H1 (cell line): ENCODE measurements at regions not wholly inside any gene's neighbourhood (a gene's known extent, or its start where the extent isn't known, plus 50 kb on each side); places are given as distances from the start of the nearest gene placed in this dataset.

Experiments used
- ATF3 ChIP-seq: IDR thresholded peaks from 2 replicates; pipeline ENCODE4 v1.6.1; 2011; ENCODE audit warnings: low read depth, mild to moderate bottlenecking, low read length; ENCODE audit not compliant: insufficient read depth
- CBX5 ChIP-seq: fragments of 300-800, 300-1000 bp; sonication (generic); IDR thresholded peaks from 2 replicates; pipeline ENCODE4 v1.7.1; 2016; ENCODE audit warnings: antibody characterized with exemption, low read length, low read depth
- CREB1 ChIP-seq: IDR thresholded peaks from 2 replicates; pipeline ENCODE4 v1.6.1; 2012; ENCODE audit warnings: inconsistent platforms
- CTBP2 ChIP-seq: IDR thresholded peaks from 2 replicates; pipeline ENCODE4 v1.7.0; 2011; ENCODE audit warnings: borderline replicate concordance, mild to moderate bottlenecking, moderate library complexity, mixed read lengths, low read length; ENCODE audit not compliant: insufficient read depth, insufficient read length
- HDAC2 ChIP-seq, 2 experiments: fragments of 300-600 bp in 1 of 2; sonication (generic) in 1 of 2; IDR thresholded peaks; 2 replicates each; pipeline ENCODE4 v1.6.1; 2011 to 2012; ENCODE audit warnings: low read depth in 2 of 2, low read length in 2 of 2, mild to moderate bottlenecking in 2 of 2, moderate library complexity in 2 of 2, borderline replicate concordance in 1 of 2, inconsistent platforms in 1 of 2
- HDAC6 ChIP-seq: IDR thresholded peaks from one replicate; pipeline ENCODE4 v1.7.1; 2012; ENCODE audit warnings: low read depth, mild to moderate bottlenecking, inconsistent platforms, low read length, moderate library complexity
- KDM1A ChIP-seq: fragments of 200-600, 300-600 bp; sonication (generic); IDR thresholded peaks from 2 replicates; pipeline ENCODE4 v1.7.1; 2016; ENCODE audit warnings: mild to moderate bottlenecking, low read length, borderline replicate concordance
- RNF2 ChIP-seq: fragments of 200-900, 300-1000 bp; sonication (generic); IDR thresholded peaks from 2 replicates; pipeline ENCODE4 v1.7.1; 2016; ENCODE audit warnings: borderline replicate concordance, low read depth, mild to moderate bottlenecking, antibody characterized with exemption, low read length; ENCODE audit not compliant: poor library complexity, severe bottlenecking; ENCODE audit errors: missing control alignments
- SIRT6 ChIP-seq: IDR thresholded peaks from one replicate; pipeline ENCODE4 v1.7.1; 2012; ENCODE audit warnings: low read length, inconsistent platforms
- SP1 ChIP-seq: IDR thresholded peaks from 2 replicates; pipeline ENCODE4 v1.6.1; 2011; ENCODE audit warnings: low read depth, low read length
- TAF1 ChIP-seq: IDR thresholded peaks from 2 replicates; pipeline ENCODE4 v1.6.1; 2011; ENCODE audit warnings: mild to moderate bottlenecking, low read depth, low read length
- TCF12 ChIP-seq: IDR thresholded peaks from 2 replicates; pipeline ENCODE4 v1.6.1; 2011; ENCODE audit warnings: low read depth, mild to moderate bottlenecking, low read length
- TEAD4 ChIP-seq: IDR thresholded peaks from 2 replicates; pipeline ENCODE4 v1.6.1; 2012; ENCODE audit warnings: low read depth, low read length, inconsistent platforms, mixed read lengths
- ZNF274 ChIP-seq: IDR thresholded peaks from 2 replicates; pipeline ENCODE4 v1.7.0; 2012; ENCODE audit warnings: low read length, borderline replicate concordance; ENCODE audit errors: extremely low read depth

- TF ChIP-seq KDM1A (no peak), TEAD4 (no peak), ZNF274 (no peak), TAF1 (no peak), SP1 (no peak), RNF2 (no peak), CBX5 (no peak), ATF3 (no peak), CREB1 (no peak), SIRT6 (no peak), CTBP2 (no peak), HDAC2 (IDR thresholded peaks at IDR 0.05; ENCODE audit: borderline replicate concordance in 1 of 2, low read depth in 2 of 2, low read length in 2 of 2) (no peak), HDAC6 (no peak), TCF12 (no peak)
Measured at GRCh38 chr10:131820626-131821025, 80.2 kb upstream of the PPP2R2D start (continued).
